ENCODE measurements at regions not wholly inside any gene's neighbourhood (a gene's known extent, or its start where the extent isn't known, plus 50 kb on each side); places are given as distances from the start of the nearest gene placed in this dataset.

DNA sequence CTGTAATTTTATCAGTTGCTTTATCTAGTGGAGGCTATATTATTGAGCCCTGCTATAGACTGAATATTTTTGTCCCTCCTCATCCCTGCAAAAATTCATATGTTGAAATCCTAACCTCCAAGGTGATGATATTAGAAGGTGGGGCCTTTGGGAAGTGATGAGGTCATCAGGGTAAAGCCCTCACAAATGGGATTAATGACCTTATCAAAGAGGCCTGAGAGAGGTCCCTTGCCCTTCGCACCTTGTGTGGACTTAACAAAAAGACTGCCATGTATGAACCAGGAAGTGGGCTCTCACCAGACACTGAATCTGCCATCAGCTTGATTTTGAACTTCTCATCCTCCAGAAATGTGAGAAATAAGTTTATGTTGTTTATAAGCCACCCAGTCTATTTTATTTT is 381.4 kb upstream of the ONECUT1 start:
- TF ChIP-seq, protein P1, sequence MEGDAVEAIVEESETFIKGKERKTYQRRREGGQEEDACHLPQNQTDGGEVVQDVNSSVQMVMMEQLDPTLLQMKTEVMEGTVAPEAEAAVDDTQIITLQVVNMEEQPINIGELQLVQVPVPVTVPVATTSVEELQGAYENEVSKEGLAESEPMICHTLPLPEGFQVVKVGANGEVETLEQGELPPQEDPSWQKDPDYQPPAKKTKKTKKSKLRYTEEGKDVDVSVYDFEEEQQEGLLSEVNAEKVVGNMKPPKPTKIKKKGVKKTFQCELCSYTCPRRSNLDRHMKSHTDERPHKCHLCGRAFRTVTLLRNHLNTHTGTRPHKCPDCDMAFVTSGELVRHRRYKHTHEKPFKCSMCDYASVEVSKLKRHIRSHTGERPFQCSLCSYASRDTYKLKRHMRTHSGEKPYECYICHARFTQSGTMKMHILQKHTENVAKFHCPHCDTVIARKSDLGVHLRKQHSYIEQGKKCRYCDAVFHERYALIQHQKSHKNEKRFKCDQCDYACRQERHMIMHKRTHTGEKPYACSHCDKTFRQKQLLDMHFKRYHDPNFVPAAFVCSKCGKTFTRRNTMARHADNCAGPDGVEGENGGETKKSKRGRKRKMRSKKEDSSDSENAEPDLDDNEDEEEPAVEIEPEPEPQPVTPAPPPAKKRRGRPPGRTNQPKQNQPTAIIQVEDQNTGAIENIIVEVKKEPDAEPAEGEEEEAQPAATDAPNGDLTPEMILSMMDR (IDR thresholded peaks at IDR 0.05; ENCODE audit: insufficient read depth, low read length, poor library complexity, severe bottlenecking), result no peak
- no peak for TF ChIP-seq EZH2phosphoT487 (conservative IDR thresholded peaks at IDR 0.05; ENCODE audit: low read length)

Data from SU-DHL-6 (cell line).